NB4 (cell line): ENCODE measurements at regions not wholly inside any gene's neighbourhood (a gene's known extent, or its start where the extent isn't known, plus 50 kb on each side); places are given as distances from the start of the nearest gene placed in this dataset.
"Not testable (repeated sequence)": the region's sequence is repeated elsewhere in the genome, so short reads cannot be mapped to it uniquely, and the experiment has no call there.

ENCODE experiments used
- DNase-seq: peaks from one replicate; pipeline ENCODE4 v3.0.0; 2010; ENCODE audit warnings: low read depth
- H3K4me3 ChIP-seq: one replicate; pipeline ENCODE4 v1.5.1; 2011; ENCODE audit warnings: mild to moderate bottlenecking, low read depth, low read length, moderate library complexity
- CTCF ChIP-seq: IDR thresholded peaks from one replicate; pipeline ENCODE4 v1.5.1; 2012; ENCODE audit warnings: low read depth, low read length
- MAX ChIP-seq: IDR thresholded peaks from 2 replicates; pipeline ENCODE4 v1.6.1; 2011; ENCODE audit warnings: low read depth, low read length
- MYC ChIP-seq: IDR thresholded peaks from 2 replicates; pipeline ENCODE4 v1.6.1; 2011; ENCODE audit warnings: low read depth, low read length
- POLR2A ChIP-seq: IDR thresholded peaks from 2 replicates; pipeline ENCODE4 v1.6.1; 2011; ENCODE audit warnings: mild to moderate bottlenecking; ENCODE audit not compliant: insufficient read length; ENCODE audit errors: extremely low read depth

GRCh38 chr17:20926532-20926931 is 116.3 kb downstream of the USP22 start:
- DNase-seq, result no peak
- H3K4me3 ChIP-seq, result no peak overlapping the region
- TF ChIP-seq CTCF, result no peak
- no peak for TF ChIP-seq MYC
- TF ChIP-seq POLR2A, result no peak
- no peak for TF ChIP-seq MAX

GRCh38 chr17:20927308-20927977 is 115.4 kb downstream of the USP22 start:
- TF ChIP-seq MAX, result no peak
- no peak for TF ChIP-seq CTCF
- no peak for TF ChIP-seq MYC
- TF ChIP-seq POLR2A, result no peak
- DNase-seq, result no peak
- no peak overlapping the region for H3K4me3 ChIP-seq

- no peak for TF ChIP-seq MAX
- TF ChIP-seq CTCF, result no peak
- TF ChIP-seq MYC, result no peak
- no peak for TF ChIP-seq POLR2A
- H3K4me3 ChIP-seq, result no peak overlapping the region
- DNase-seq, result no peak
Measured at GRCh38 chr17:20929334-20929733, 113.5 kb downstream of the USP22 start.

- no peak for DNase-seq
- no peak for TF ChIP-seq CTCF
- no peak for TF ChIP-seq POLR2A
- TF ChIP-seq MAX, result no peak
- TF ChIP-seq MYC, result no peak
Measured at GRCh38 chr17:20930081-20930760, 112.6 kb downstream of the USP22 start.

GRCh38 chr17:20933040-20933439 is 109.8 kb downstream of the USP22 start:
- H3K4me3 ChIP-seq, DNase-seq: not testable (repeated sequence)

More at GRCh38 chr17:20930081-20930760, 112.6 kb downstream of the USP22 start:
- H3K4me3 ChIP-seq, result no peak overlapping the region

- DNase-seq, result no peak
- no peak overlapping the region for H3K4me3 ChIP-seq
- no peak for TF ChIP-seq MYC
Measured at GRCh38 chr17:20934288-20934687, 108.5 kb downstream of the USP22 start.

GRCh38 chr17:20935740-20936139 is 107.1 kb downstream of the USP22 start:
- no peak for DNase-seq
- H3K4me3 ChIP-seq, result no peak overlapping the region
- TF ChIP-seq CTCF, result no peak
- TF ChIP-seq MYC, result no peak
- no peak for TF ChIP-seq MAX
- no peak for TF ChIP-seq POLR2A
